B cell (primary cell): ENCODE measurements at regions not wholly inside any gene's neighbourhood (a gene's known extent, or its start where the extent isn't known, plus 50 kb on each side); places are given as distances from the start of the nearest gene placed in this dataset.

Experiments used
- ATAC-seq: fragments of 200-7000 bp; cut with Tn5 transposase; one replicate; pipeline ENCODE4 v1.10.0; 2021; ENCODE audit warnings: low read depth, mild to moderate bottlenecking, moderate number of reproducible peaks, moderate library complexity
- CTCF ChIA-PET: fragments of 350-600 bp; sonication (Branson Sonifier 250); formaldehyde crosslinking; loops from one replicate; lab custom pipeline; 2021; ENCODE audit warnings: antibody characterized with exemption, inconsistent platforms; lab: Charles Lee
- POLR2A ChIA-PET: fragments of 350-600 bp; sonication (Branson Sonifier 250); formaldehyde crosslinking; loops from one replicate; lab custom pipeline; 2021; ENCODE audit warnings: antibody characterized with exemption; lab: Charles Lee
- DNase-seq: peaks from one replicate; pipeline ENCODE4 v3.0.0; 2013
- H2AFZ ChIP-seq: 2 replicates; pipeline ENCODE4 v1.6.1; 2012; ENCODE audit warnings: mild to moderate bottlenecking, low read depth, low read length; ENCODE audit not compliant: insufficient read depth, poor library complexity, severe bottlenecking
- H3K27ac ChIP-seq, 2 donors: 1 replicate in 1 of 2; 2 replicates in 1 of 2; pipeline ENCODE4 v1.5.1; 2012 to 2013; ENCODE audit warnings: low read length in 2 of 2, mild to moderate bottlenecking in 2 of 2, moderate library complexity in 1 of 2
- H3K27me3 ChIP-seq, 4 experiments: fragments of 200-600 bp in 1 of 4; sonication (generic) in 1 of 4; replicated peaks in 1 of 4; 1 replicate in 2 of 4; 2 replicates in 2 of 4; pipeline versions ENCODE4 v1.6.1 to v1.7.0; 2013 to 2016; ENCODE audit warnings: low read length in 3 of 4, mild to moderate bottlenecking in 2 of 4, mixed read lengths in 1 of 4, moderate library complexity in 1 of 4; ENCODE audit not compliant: insufficient read depth in 4 of 4, control insufficient read depth in 3 of 4; ENCODE audit errors: control extremely low read depth in 1 of 4
- H3K36me3 ChIP-seq, 2 experiments: replicated peaks in 1 of 2; 1 replicate in 1 of 2; 2 replicates in 1 of 2; pipeline versions ENCODE4 v1.6.1 to v1.7.1; 2013; ENCODE audit warnings: low read length in 1 of 2; ENCODE audit not compliant: insufficient read depth in 2 of 2, control insufficient read depth in 1 of 2; ENCODE audit errors: control extremely low read depth in 1 of 2, extremely low read depth in 1 of 2
- H3K4me1 ChIP-seq, 2 donors: fragments of 200-600 bp in 1 of 2; sonication (generic) in 1 of 2; 1 replicate in 1 of 2; 2 replicates in 1 of 2; pipeline versions ENCODE4 v1.5.1 to v1.6.1; 2013 to 2017; ENCODE audit warnings: low read length in 2 of 2; ENCODE audit not compliant: control insufficient read depth in 2 of 2, insufficient read depth in 2 of 2
- H3K4me2 ChIP-seq: replicated peaks from 2 replicates; pipeline ENCODE3; 2012; ENCODE audit warnings: mild to moderate bottlenecking, low read depth, low read length; ENCODE audit not compliant: poor library complexity, severe bottlenecking
- H3K4me3 ChIP-seq, 5 experiments: fragments of 200-600 bp in 1 of 5; sonication (generic) in 1 of 5; 1 replicate in 3 of 5; 2 replicates in 2 of 5; pipeline versions ENCODE4 v1.5.1 to v1.7.0; 2011 to 2016; ENCODE audit warnings: low read length in 4 of 5, mild to moderate bottlenecking in 4 of 5, low read depth in 2 of 5, control low read depth in 1 of 5, moderate library complexity in 1 of 5; ENCODE audit not compliant: insufficient read depth in 1 of 5; ENCODE audit errors: control extremely low read depth in 1 of 5, extremely low read depth in 1 of 5
- H3K79me2 ChIP-seq: fragments of 200-600 bp; sonication (generic); one replicate; pipeline ENCODE4 v1.6.0; 2016; ENCODE audit warnings: low read length; ENCODE audit not compliant: control insufficient read depth, insufficient read depth
- H3K9ac ChIP-seq: fragments of 200-600 bp; sonication (generic); 2 replicates; pipeline ENCODE4 v1.6.1; 2017; ENCODE audit warnings: mild to moderate bottlenecking, low read length, moderate library complexity
- H3K9me3 ChIP-seq, 3 donors: one replicate each; pipeline versions ENCODE4 v1.6.1 to v1.7.1; 2013; ENCODE audit warnings: low read length in 2 of 3; ENCODE audit not compliant: control insufficient read depth in 2 of 3, insufficient read depth in 1 of 3; ENCODE audit errors: control extremely low read depth in 1 of 3
- H4K20me1 ChIP-seq: 2 replicates; pipeline ENCODE4 v1.6.0; 2012; ENCODE audit warnings: mild to moderate bottlenecking, low read length; ENCODE audit not compliant: insufficient read depth, control insufficient read depth, poor library complexity, severe bottlenecking
- H3K27ac Mint-ChIP-seq: one replicate; pipeline ENCODE4 v1.8.0; 2021; ENCODE audit warnings: mixed read lengths
- H3K27me3 Mint-ChIP-seq: one replicate; pipeline ENCODE4 v1.8.0; 2021; ENCODE audit warnings: mixed read lengths
- H3K4me1 Mint-ChIP-seq: one replicate; pipeline ENCODE4 v1.8.0; 2021; ENCODE audit warnings: mixed read lengths
- H3K4me3 Mint-ChIP-seq: one replicate; pipeline ENCODE4 v1.8.0; 2021; ENCODE audit warnings: mixed read lengths
- H3K9me3 Mint-ChIP-seq: one replicate; pipeline ENCODE4 v1.8.0; 2022; ENCODE audit warnings: mixed read lengths; ENCODE audit not compliant: insufficient read depth
- EZH2 ChIP-seq: IDR thresholded peaks from 2 replicates; pipeline ENCODE4 v1.6.1; 2012; ENCODE audit warnings: borderline replicate concordance, low read depth, mild to moderate bottlenecking, moderate library complexity, low read length; ENCODE audit not compliant: insufficient read depth, poor library complexity, severe bottlenecking
- WGBS: methylation state at CpG from one replicate; pipeline ENCODE4 v1.1.5; 2013; ENCODE audit warnings: missing lambda C conversion rate; ENCODE audit not compliant: insufficient coverage; 5-methylcytosine and 5-hydroxymethylcytosine counted together
- intact Hi-C: fragments of 100-400 bp; cut with micrococcal nuclease; formaldehyde crosslinking; loops from one replicate; pipeline ENCODE4 v1.10.0; 2022
- TF ChIP-seq, protein P1 (sequence below): fragments of 200-600 bp; IDR thresholded peaks from one replicate; pipeline ENCODE4 v1.8.0; 2022; ENCODE audit warnings: antibody characterized with exemption, mild to moderate bottlenecking

DNA sequence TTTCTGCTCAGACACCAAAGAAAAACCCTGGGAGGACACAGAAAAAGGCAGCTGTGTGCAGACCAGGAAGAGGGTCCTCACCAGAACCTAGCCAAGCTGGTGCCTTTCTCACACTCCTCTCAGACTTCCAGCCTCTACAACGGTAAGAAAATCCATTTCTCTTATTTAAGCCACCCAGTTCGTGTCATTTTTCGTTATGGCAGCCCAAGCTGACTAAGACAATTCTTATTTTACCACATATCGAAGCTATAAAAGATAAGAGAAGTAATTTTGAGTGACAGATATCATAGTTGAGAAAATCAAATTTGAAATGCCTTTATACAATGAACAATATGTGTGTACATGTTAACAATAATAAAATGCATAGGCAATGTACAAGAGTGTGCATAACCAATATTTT is 219.5 kb downstream of the CBLN2 start:
- Histone ChIP-seq H3K36me3 (no peaks in the 10 kb centered on the region), H3K4me2 (no peak overlapping the region), H3K79me2 (no peaks in the 10 kb centered on the region), H3K4me3 (no peak overlapping the region), H4K20me1 (no peaks in the 10 kb centered on the region), H2AFZ (no peak overlapping the region), H3K4me1 (no peaks in the 10 kb centered on the region), H3K9ac (no peak overlapping the region), H3K27ac (no peak overlapping the region), H3K9me3 (no peaks in the 10 kb centered on the region), H3K27me3 (no peaks in the 10 kb centered on the region)
- ATAC-seq (no peak), DNase-seq (no peak)
- H3K9me3 Mint-ChIP-seq = no peaks in the 10 kb centered on the region
- H3K27ac Mint-ChIP-seq = no peak overlapping the region
- no peaks in the 10 kb centered on the region for H3K4me1 Mint-ChIP-seq
- POLR2A ChIA-PET = no interaction called here
- intact Hi-C loops = no loop called here
- CTCF ChIA-PET = no interaction called here
- WGBS = no CpG with 5 or more reads among the region's 4 CpGs
- H3K27me3 Mint-ChIP-seq = no peaks in the 10 kb centered on the region
- no peak for TF ChIP-seq EZH2
- TF ChIP-seq, protein P1, sequence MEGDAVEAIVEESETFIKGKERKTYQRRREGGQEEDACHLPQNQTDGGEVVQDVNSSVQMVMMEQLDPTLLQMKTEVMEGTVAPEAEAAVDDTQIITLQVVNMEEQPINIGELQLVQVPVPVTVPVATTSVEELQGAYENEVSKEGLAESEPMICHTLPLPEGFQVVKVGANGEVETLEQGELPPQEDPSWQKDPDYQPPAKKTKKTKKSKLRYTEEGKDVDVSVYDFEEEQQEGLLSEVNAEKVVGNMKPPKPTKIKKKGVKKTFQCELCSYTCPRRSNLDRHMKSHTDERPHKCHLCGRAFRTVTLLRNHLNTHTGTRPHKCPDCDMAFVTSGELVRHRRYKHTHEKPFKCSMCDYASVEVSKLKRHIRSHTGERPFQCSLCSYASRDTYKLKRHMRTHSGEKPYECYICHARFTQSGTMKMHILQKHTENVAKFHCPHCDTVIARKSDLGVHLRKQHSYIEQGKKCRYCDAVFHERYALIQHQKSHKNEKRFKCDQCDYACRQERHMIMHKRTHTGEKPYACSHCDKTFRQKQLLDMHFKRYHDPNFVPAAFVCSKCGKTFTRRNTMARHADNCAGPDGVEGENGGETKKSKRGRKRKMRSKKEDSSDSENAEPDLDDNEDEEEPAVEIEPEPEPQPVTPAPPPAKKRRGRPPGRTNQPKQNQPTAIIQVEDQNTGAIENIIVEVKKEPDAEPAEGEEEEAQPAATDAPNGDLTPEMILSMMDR = no peak
- no peak overlapping the region for H3K4me3 Mint-ChIP-seq

DNA sequence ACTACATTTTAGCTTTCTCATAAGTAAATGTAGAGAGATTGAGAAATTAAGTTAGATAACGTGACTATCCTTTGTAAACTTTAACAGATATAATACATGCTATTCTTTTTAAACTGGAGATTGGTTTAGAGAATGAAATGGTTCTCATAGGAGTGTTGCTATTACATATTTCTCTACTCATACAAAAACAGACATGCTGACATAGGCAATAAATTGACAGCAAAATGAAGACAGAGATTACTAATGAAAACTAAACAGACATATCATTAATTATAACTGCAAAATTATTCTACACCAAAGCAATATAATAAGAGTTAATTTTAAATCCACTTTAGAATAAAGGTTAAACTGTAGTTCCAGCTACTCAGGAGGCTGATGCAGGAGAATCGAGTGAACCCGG is 227.6 kb downstream of the CBLN2 start:
- no peaks in the 10 kb centered on the region for H3K27me3 ChIP-seq
- H2AFZ ChIP-seq = no peak overlapping the region
- H3K27ac ChIP-seq = no peak overlapping the region
- H3K4me3 Mint-ChIP-seq = no peak overlapping the region
- TF ChIP-seq, protein P1 = no peak
- no peak for TF ChIP-seq EZH2
- H3K4me1 ChIP-seq = no peaks in the 10 kb centered on the region
- no peak for DNase-seq
- no peaks in the 10 kb centered on the region for H3K36me3 ChIP-seq
- H4K20me1 ChIP-seq = no peaks in the 10 kb centered on the region
- H3K4me3 ChIP-seq = no peak overlapping the region
- no peaks in the 10 kb centered on the region for H3K9me3 ChIP-seq
- H3K9ac ChIP-seq = no peak overlapping the region
- ChIA-PET CTCF (no interaction called here), POLR2A (no interaction called here)
- intact Hi-C loops = no loop called here
- no peak for ATAC-seq
- H3K79me2 ChIP-seq = no peaks in the 10 kb centered on the region
- H3K9me3 Mint-ChIP-seq = peaks cover 5% of the 10 kb centered on the region
- no peak overlapping the region for H3K27ac Mint-ChIP-seq
- H3K27me3 Mint-ChIP-seq = no peaks in the 10 kb centered on the region
- H3K4me2 ChIP-seq = no peak overlapping the region
- no peaks in the 10 kb centered on the region for H3K4me1 Mint-ChIP-seq
- WGBS = no CpG with 5 or more reads among the region's 3 CpGs
